T-helper 2 cell treated with Interferon-gamma antibody and Interleukin-4, amounts not matched to agents 5 μg/mL and 100 μg/mL, for 36 hours (primary cell): ENCODE measurements at regions not wholly inside any gene's neighbourhood (a gene's known extent, or its start where the extent isn't known, plus 50 kb on each side); places are given as distances from the start of the nearest gene placed in this dataset.
"Not testable (repeated sequence)": the region's sequence is repeated elsewhere in the genome, so short reads cannot be mapped to it uniquely, and the experiment has no call there.

Source experiments
- DNase-seq: peaks from one replicate; pipeline ENCODE4 v3.0.0; 2021; ENCODE audit warnings: low spot score
- H3K27ac Mint-ChIP-seq: one replicate; pipeline ENCODE4 v1.8.0; 2021; ENCODE audit warnings: mild to moderate bottlenecking, mixed read lengths
- H3K27me3 Mint-ChIP-seq: one replicate; pipeline ENCODE4 v1.8.0; 2021; ENCODE audit warnings: low read depth, mixed read lengths
- H3K36me3 Mint-ChIP-seq: one replicate; pipeline ENCODE4 v1.8.0; 2021; ENCODE audit warnings: low read depth, mixed read lengths
- H3K4me1 Mint-ChIP-seq: one replicate; pipeline ENCODE4 v1.8.0; 2021; ENCODE audit warnings: low read depth, mixed read lengths
- H3K4me3 Mint-ChIP-seq: one replicate; pipeline ENCODE4 v1.8.0; 2022; ENCODE audit warnings: mild to moderate bottlenecking, moderate library complexity, mixed read lengths
- H3K9me3 Mint-ChIP-seq: one replicate; pipeline ENCODE4 v1.8.0; 2021; ENCODE audit warnings: mixed read lengths

GRCh38 chr6:10201606-10202510, 213.0 kb downstream of the TFAP2A start:
- no peaks in the 10 kb centered on the region for H3K27me3 Mint-ChIP-seq
- H3K4me3 Mint-ChIP-seq: no peak overlapping the region
- no peaks in the 10 kb centered on the region for H3K36me3 Mint-ChIP-seq
- no peaks in the 10 kb centered on the region for H3K4me1 Mint-ChIP-seq
- no peak for DNase-seq
- H3K9me3 Mint-ChIP-seq: no peaks in the 10 kb centered on the region
- H3K27ac Mint-ChIP-seq: no peak overlapping the region

GRCh38 chr6:10196090-10196489, 218.8 kb downstream of the TFAP2A start:
- DNase-seq: no peak
- H3K27ac Mint-ChIP-seq: no peak overlapping the region
- no peaks in the 10 kb centered on the region for H3K36me3 Mint-ChIP-seq
- H3K4me3 Mint-ChIP-seq: no peak overlapping the region
- H3K27me3 Mint-ChIP-seq: no peaks in the 10 kb centered on the region
- H3K9me3 Mint-ChIP-seq: no peaks in the 10 kb centered on the region
- H3K4me1 Mint-ChIP-seq: no peaks in the 10 kb centered on the region

GRCh38 chr6:10194816-10195672, 219.8 kb downstream of the TFAP2A start:
- Mint-ChIP-seq H3K27me3 (no peaks in the 10 kb centered on the region), H3K4me3 (no peak overlapping the region), H3K27ac (no peak overlapping the region), H3K4me1 (no peaks in the 10 kb centered on the region), H3K36me3 (no peaks in the 10 kb centered on the region), H3K9me3 (no peaks in the 10 kb centered on the region)
- DNase-seq: no peak

- H3K4me1 Mint-ChIP-seq: no peaks in the 10 kb centered on the region
- no peaks in the 10 kb centered on the region for H3K36me3 Mint-ChIP-seq
- no peaks in the 10 kb centered on the region for H3K27me3 Mint-ChIP-seq
Measured at GRCh38 chr6:10193321-10193720, 221.6 kb downstream of the TFAP2A start.

DNA sequence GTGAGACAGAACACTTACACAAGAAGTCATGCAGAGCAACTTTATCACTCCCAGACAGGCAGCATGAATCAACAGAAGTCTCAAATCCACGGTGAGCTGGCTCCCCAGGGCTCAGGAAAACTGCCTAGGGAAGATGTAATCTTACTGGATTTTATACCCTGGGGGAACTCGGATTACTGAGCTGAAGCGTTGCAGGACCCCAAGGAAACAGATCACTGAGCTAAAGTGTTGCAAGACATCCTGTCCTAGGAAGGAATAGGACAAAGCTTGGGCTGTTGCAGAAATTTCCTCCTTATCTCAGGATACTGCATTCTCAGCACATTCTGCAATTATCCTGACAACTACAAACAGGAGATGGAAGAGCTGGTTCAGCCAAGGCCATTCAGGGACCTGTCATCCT, 224.8 kb downstream of the TFAP2A start:
- no peak overlapping the region for H3K27ac Mint-ChIP-seq
- no peak for DNase-seq
- no peak overlapping the region for H3K4me3 Mint-ChIP-seq
- H3K4me1 Mint-ChIP-seq: no peaks in the 10 kb centered on the region
- no peaks in the 10 kb centered on the region for H3K9me3 Mint-ChIP-seq
- no peaks in the 10 kb centered on the region for H3K36me3 Mint-ChIP-seq
- H3K27me3 Mint-ChIP-seq: no peaks in the 10 kb centered on the region

More at GRCh38 chr6:10193321-10193720, 221.6 kb downstream of the TFAP2A start:
- no peaks in the 10 kb centered on the region for H3K9me3 Mint-ChIP-seq
- no peak for DNase-seq
- no peak overlapping the region for H3K4me3 Mint-ChIP-seq
- H3K27ac Mint-ChIP-seq: no peak overlapping the region

GRCh38 chr6:10184371-10185227, 230.3 kb downstream of the TFAP2A start:
- H3K9me3 Mint-ChIP-seq: no peaks in the 10 kb centered on the region
- DNase-seq: no peak
- no peaks in the 10 kb centered on the region for H3K27me3 Mint-ChIP-seq
- no peak overlapping the region for H3K27ac Mint-ChIP-seq
- H3K4me3 Mint-ChIP-seq: no peak overlapping the region
- H3K4me1 Mint-ChIP-seq: no peaks in the 10 kb centered on the region
- H3K36me3 Mint-ChIP-seq: no peaks in the 10 kb centered on the region

- DNase-seq: no peak
- no peak overlapping the region for H3K4me3 Mint-ChIP-seq
- H3K36me3 Mint-ChIP-seq: no peaks in the 10 kb centered on the region
- H3K27ac Mint-ChIP-seq: no peak overlapping the region
- H3K27me3 Mint-ChIP-seq: no peaks in the 10 kb centered on the region
- H3K9me3 Mint-ChIP-seq: no peaks in the 10 kb centered on the region
- H3K4me1 Mint-ChIP-seq: no peaks in the 10 kb centered on the region
Measured at GRCh38 chr6:10180138-10181074, 234.5 kb downstream of the TFAP2A start.

DNA sequence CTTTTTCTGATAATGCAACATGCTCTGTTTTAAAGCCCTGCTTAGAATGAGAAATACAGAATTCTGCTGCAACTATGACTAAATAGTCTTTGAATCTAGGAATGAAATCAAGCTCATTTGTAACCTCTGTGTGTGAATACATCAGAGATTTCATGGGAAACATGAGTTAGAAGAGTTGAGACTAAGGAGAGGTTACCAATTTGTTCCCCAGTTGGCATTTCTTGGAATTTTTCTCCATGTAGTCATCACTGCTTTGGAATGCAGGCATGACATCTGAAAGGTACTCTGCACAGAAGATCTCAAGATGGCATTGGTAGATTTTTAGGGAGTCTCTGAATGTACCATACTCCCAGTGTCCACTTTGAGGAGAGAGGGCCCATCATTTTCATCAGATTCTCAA, 237.2 kb downstream of the TFAP2A start:
- no peak for DNase-seq
- Mint-ChIP-seq H3K4me1 (no peaks in the 10 kb centered on the region), H3K9me3 (no peaks in the 10 kb centered on the region), H3K4me3 (no peak overlapping the region), H3K36me3 (no peaks in the 10 kb centered on the region), H3K27ac (no peak overlapping the region), H3K27me3 (no peaks in the 10 kb centered on the region)

- Mint-ChIP-seq H3K27me3 (no peaks in the 10 kb centered on the region), H3K36me3 (no peaks in the 10 kb centered on the region), H3K4me3 (no peak overlapping the region), H3K4me1 (no peaks in the 10 kb centered on the region), H3K27ac (no peak overlapping the region), H3K9me3 (peaks cover 4% of the 10 kb centered on the region)
- no peak for DNase-seq
Measured at GRCh38 chr6:10175362-10175761, 239.5 kb downstream of the TFAP2A start.

DNA sequence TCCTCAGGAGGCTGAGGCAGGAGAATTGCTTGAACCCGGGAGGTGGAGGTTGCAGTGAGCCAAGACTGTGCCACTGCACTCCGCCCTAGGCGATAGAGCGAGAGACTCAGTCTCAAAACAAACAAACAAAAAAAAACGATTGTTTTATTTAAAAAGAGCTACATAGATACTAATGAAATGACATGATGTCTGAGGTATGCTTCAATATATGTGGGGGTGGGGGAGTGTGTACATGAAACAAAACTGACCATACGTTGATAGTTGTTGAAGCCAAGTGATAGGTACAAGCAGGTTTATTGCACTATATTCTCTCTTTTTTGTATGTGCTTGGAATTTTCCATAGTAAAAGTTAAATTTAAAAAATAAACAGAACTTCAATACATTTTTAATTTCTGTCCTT, 240.1 kb downstream of the TFAP2A start:
- H3K9me3 Mint-ChIP-seq: peaks cover 4% of the 10 kb centered on the region
- DNase-seq: no peak
- H3K27ac Mint-ChIP-seq: no peak overlapping the region
- H3K4me3 Mint-ChIP-seq: no peak overlapping the region
- H3K27me3 Mint-ChIP-seq: no peaks in the 10 kb centered on the region
- H3K36me3 Mint-ChIP-seq: no peaks in the 10 kb centered on the region
- H3K4me1 Mint-ChIP-seq: no peaks in the 10 kb centered on the region

GRCh38 chr6:10174056-10174455, 240.8 kb downstream of the TFAP2A start:
- no peaks in the 10 kb centered on the region for H3K36me3 Mint-ChIP-seq
- no peak for DNase-seq
- no peaks in the 10 kb centered on the region for H3K27me3 Mint-ChIP-seq
- H3K9me3 Mint-ChIP-seq: peaks cover 4% of the 10 kb centered on the region
- H3K4me3 Mint-ChIP-seq: no peak overlapping the region
- H3K27ac Mint-ChIP-seq: no peak overlapping the region
- no peaks in the 10 kb centered on the region for H3K4me1 Mint-ChIP-seq

DNA sequence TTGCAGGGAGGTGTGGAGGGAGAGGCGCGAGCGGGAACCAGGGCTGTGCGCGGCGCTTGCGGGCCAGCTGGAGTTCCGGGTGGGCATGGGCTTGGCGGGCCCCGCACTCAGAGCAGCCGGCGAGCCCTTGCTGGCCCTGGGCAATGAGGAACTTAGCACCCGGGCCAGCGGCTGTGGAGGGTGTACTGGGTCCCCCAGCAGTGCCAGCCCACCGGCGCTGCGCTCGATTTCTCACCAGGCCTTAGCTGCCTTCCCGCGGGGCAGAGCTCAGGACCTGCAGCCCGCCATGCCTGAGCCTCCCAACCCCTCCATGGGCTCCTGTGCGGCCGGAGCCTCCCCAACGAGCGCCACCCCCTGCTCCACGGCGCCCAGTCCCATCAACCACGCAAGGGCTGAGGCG, 243.2 kb downstream of the TFAP2A start:
- DNase-seq, H3K27ac Mint-ChIP-seq, H3K36me3 Mint-ChIP-seq, H3K27me3 Mint-ChIP-seq, H3K9me3 Mint-ChIP-seq, H3K4me3 Mint-ChIP-seq, H3K4me1 Mint-ChIP-seq: not testable (repeated sequence)

DNA sequence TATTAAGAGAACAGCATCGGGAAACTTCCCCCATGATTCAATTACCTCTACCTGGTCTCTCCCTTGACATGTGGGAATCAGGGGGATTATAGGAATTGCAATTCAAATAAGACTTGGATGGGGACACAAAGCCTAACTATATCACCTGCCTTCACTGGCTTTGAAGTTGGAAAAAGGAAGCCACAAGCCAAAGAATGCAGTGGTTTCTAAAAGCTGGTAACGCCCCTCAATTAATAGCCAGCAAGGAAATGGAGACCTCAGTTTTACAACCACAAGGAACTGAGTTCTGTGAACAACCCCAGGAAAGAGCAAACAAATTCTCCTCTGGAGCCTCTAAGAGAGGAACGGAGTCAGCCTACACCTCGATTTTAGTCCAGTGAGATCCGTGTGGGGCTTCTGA, 244.1 kb downstream of the TFAP2A start:
- Mint-ChIP-seq H3K27me3 (no peaks in the 10 kb centered on the region), H3K27ac (no peak overlapping the region), H3K36me3 (no peaks in the 10 kb centered on the region), H3K4me3 (no peak overlapping the region), H3K4me1 (no peaks in the 10 kb centered on the region), H3K9me3 (peaks cover 7% of the 10 kb centered on the region)
- no peak for DNase-seq
